ENCODE measurements at regions not wholly inside any gene's neighbourhood (a gene's known extent, or its start where the extent isn't known, plus 50 kb on each side); places are given as distances from the start of the nearest gene placed in this dataset.

DNA sequence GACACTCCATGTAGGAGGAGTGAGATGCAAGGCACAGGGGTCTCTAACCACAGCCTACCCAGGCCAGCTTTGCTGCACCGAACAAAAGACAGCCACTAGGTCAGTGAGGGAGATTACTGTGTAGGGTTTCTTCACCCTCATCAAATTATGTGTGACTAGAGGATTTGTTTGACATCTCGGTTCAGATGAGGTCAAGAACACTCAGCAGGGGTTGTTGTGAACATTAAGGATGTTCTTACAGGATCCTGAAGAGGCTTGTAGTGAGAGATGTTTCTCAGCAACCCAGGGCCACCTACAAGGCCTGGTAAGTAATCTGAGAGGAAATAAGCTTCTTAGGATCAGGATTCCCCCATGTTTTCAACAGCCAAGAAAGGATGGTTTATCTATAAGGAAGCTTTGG, 202.1 kb downstream of the NXPE2 start:
- TF ChIP-seq, protein P1, sequence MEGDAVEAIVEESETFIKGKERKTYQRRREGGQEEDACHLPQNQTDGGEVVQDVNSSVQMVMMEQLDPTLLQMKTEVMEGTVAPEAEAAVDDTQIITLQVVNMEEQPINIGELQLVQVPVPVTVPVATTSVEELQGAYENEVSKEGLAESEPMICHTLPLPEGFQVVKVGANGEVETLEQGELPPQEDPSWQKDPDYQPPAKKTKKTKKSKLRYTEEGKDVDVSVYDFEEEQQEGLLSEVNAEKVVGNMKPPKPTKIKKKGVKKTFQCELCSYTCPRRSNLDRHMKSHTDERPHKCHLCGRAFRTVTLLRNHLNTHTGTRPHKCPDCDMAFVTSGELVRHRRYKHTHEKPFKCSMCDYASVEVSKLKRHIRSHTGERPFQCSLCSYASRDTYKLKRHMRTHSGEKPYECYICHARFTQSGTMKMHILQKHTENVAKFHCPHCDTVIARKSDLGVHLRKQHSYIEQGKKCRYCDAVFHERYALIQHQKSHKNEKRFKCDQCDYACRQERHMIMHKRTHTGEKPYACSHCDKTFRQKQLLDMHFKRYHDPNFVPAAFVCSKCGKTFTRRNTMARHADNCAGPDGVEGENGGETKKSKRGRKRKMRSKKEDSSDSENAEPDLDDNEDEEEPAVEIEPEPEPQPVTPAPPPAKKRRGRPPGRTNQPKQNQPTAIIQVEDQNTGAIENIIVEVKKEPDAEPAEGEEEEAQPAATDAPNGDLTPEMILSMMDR (IDR thresholded peaks at IDR 0.05): no peak
- no peak for TF ChIP-seq POLR2A (IDR thresholded peaks at IDR 0.05)

Data from adrenal gland (tissue), 5 donors.